SK-N-SH (cell line): ENCODE measurements at regions not wholly inside any gene's neighbourhood (a gene's known extent, or its start where the extent isn't known, plus 50 kb on each side); places are given as distances from the start of the nearest gene placed in this dataset.

Experiments used
- CTCF ChIA-PET: fragments of 300-600, 350-600 bp; formaldehyde crosslinking; extraction: SDS; loops from one replicate; lab custom pipeline; 2021; lab: Yijun Ruan, JAX
- POLR2A ChIA-PET: fragments of 350-600 bp; sonication (Branson Sonifier 250); formaldehyde crosslinking; extraction: SDS; loops from one replicate; lab custom pipeline; 2020; ENCODE audit warnings: antibody characterized with exemption, inconsistent platforms; lab: Yijun Ruan, JAX
- DNase-seq: peaks from one replicate; pipeline ENCODE4 v3.0.0; 2012
- H2AFZ ChIP-seq: fragments of 200-600 bp; sonication (generic); 2 replicates; pipeline ENCODE4 v1.8.1; 2016; ENCODE audit warnings: antibody characterized with exemption, mild to moderate bottlenecking, low read depth
- H3F3A ChIP-seq: fragments of 200-600 bp; sonication (generic); replicated peaks from 2 replicates; pipeline ENCODE3; 2016; ENCODE audit warnings: antibody characterized with exemption, mild to moderate bottlenecking; ENCODE audit not compliant: insufficient read depth
- H3K27ac ChIP-seq, 2 experiments: fragments of 200-500 bp in 1 of 2; fragments of 200-600 bp in 1 of 2; sonication (Bioruptor generic) in 1 of 2; sonication (generic), shearing (Covaris generic) in 1 of 2; 2 replicates each; pipeline versions ENCODE4 v1.5.1 to v1.6.1; 2014 to 2016; ENCODE audit warnings: low read depth in 2 of 2, inconsistent platforms in 1 of 2, low read length in 1 of 2, mild to moderate bottlenecking in 1 of 2, mixed read lengths in 1 of 2
- H3K27me3 ChIP-seq: fragments of 200-600 bp; sonication (generic), shearing (Covaris generic); 2 replicates; pipeline ENCODE4 v1.6.1; 2016; ENCODE audit warnings: mixed run types; ENCODE audit not compliant: insufficient read depth
- H3K36me3 ChIP-seq, 2 experiments: fragments of 200-500 bp in 1 of 2; fragments of 200-600 bp in 1 of 2; sonication (Bioruptor generic) in 1 of 2; sonication (generic) in 1 of 2; replicated peaks in 1 of 2; 2 replicates each; pipeline versions ENCODE3 to v1.5.1; 2014 to 2016; ENCODE audit warnings: low read length in 1 of 2, mild to moderate bottlenecking in 1 of 2; ENCODE audit not compliant: insufficient read depth in 2 of 2, control insufficient read depth in 1 of 2
- H3K4me1 ChIP-seq, 2 experiments: fragments of 200-500 bp in 1 of 2; fragments of 200-600 bp in 1 of 2; sonication (Bioruptor generic) in 1 of 2; sonication (generic), shearing (Covaris generic) in 1 of 2; 2 replicates each; pipeline versions ENCODE4 v1.5.1 to v1.6.1; 2014 to 2016; ENCODE audit warnings: low read depth in 1 of 2, low read length in 1 of 2, mixed run types in 1 of 2; ENCODE audit not compliant: insufficient read depth in 2 of 2, control insufficient read depth in 1 of 2
- H3K4me2 ChIP-seq: fragments of 200-600 bp; sonication (generic), shearing (Covaris generic); 2 replicates; pipeline ENCODE4 v1.6.1; 2017; ENCODE audit warnings: mixed run types
- H3K4me3 ChIP-seq, 2 experiments: fragments of 200-500 bp in 1 of 2; fragments of 200-600 bp in 1 of 2; sonication (Bioruptor generic) in 1 of 2; sonication (generic), shearing (Covaris generic) in 1 of 2; 2 replicates each; pipeline versions ENCODE4 v1.5.1 to v1.8.1; 2014 to 2016; ENCODE audit warnings: low read depth in 2 of 2, inconsistent platforms in 1 of 2, low read length in 1 of 2, mild to moderate bottlenecking in 1 of 2, mixed read lengths in 1 of 2, moderate library complexity in 1 of 2
- H3K79me2 ChIP-seq: fragments of 200-600 bp; sonication (generic); 2 replicates; pipeline ENCODE4 v1.8.1; 2017; ENCODE audit warnings: mild to moderate bottlenecking; ENCODE audit not compliant: insufficient read depth
- H3K9ac ChIP-seq: fragments of 200-600 bp; sonication (generic); 2 replicates; pipeline ENCODE4 v1.6.1; 2017; ENCODE audit warnings: mixed run types
- H3K9me2 ChIP-seq: fragments of 200-600 bp; sonication (generic); 2 replicates; pipeline ENCODE4 v1.6.1; 2017; ENCODE audit warnings: mixed run types
- H3K9me3 ChIP-seq: fragments of 200-600 bp; sonication (generic); 2 replicates; pipeline ENCODE4 v1.6.1; 2017; ENCODE audit warnings: mixed run types, mild to moderate bottlenecking, moderate library complexity
- H4K20me1 ChIP-seq: fragments of 200-600 bp; sonication (generic); 2 replicates; pipeline ENCODE4 v1.6.1; 2017; ENCODE audit warnings: mild to moderate bottlenecking, mixed run types; ENCODE audit not compliant: insufficient read depth
- CHD2 ChIP-seq: fragments of 150-350 bp; IDR thresholded peaks from 2 replicates; pipeline ENCODE4 v1.6.1; 2018; ENCODE audit warnings: low read length; ENCODE audit not compliant: partially characterized antibody
- FOXM1 ChIP-seq: IDR thresholded peaks from 2 replicates; pipeline ENCODE4 v1.4.0; 2012; ENCODE audit warnings: low read depth, mild to moderate bottlenecking
- GATA2 ChIP-seq: sonication (generic); formaldehyde crosslinking; IDR thresholded peaks from 2 replicates; pipeline ENCODE4 v1.5.0; 2020; ENCODE audit warnings: mild to moderate bottlenecking, missing genetic modification reagents
- JUND ChIP-seq: IDR thresholded peaks from 2 replicates; pipeline ENCODE4 v1.4.0; 2012
- MEF2A ChIP-seq: IDR thresholded peaks from 2 replicates; pipeline ENCODE4 v1.4.0; 2012; ENCODE audit warnings: low read depth, borderline replicate concordance
- TAF1 ChIP-seq: IDR thresholded peaks from 2 replicates; pipeline ENCODE4 v1.6.1; 2012; ENCODE audit warnings: low read depth, mild to moderate bottlenecking, low read length, moderate library complexity, borderline replicate concordance
- WGBS: methylation state at CpG from one replicate; pipeline ENCODE4 v1.1.6; 2017; ENCODE audit warnings: low lambda C conversion rate; 5-methylcytosine and 5-hydroxymethylcytosine counted together
- TF ChIP-seq, protein P1 (sequence below): IDR thresholded peaks from 2 replicates; pipeline ENCODE4 v1.4.0; 2012; ENCODE audit warnings: low read depth, borderline replicate concordance
- TF ChIP-seq, protein P2 (sequence below): fragments of 200-600 bp; sonication (generic); IDR thresholded peaks from 2 replicates; pipeline ENCODE4 v1.6.1; 2017; ENCODE audit warnings: antibody characterized with exemption, mild to moderate bottlenecking, moderate library complexity
- TF ChIP-seq, protein P3 (sequence below): IDR thresholded peaks from 2 replicates; pipeline ENCODE4 v1.6.1; 2012; ENCODE audit warnings: mild to moderate bottlenecking, low read depth, low read length, moderate library complexity

DNA sequence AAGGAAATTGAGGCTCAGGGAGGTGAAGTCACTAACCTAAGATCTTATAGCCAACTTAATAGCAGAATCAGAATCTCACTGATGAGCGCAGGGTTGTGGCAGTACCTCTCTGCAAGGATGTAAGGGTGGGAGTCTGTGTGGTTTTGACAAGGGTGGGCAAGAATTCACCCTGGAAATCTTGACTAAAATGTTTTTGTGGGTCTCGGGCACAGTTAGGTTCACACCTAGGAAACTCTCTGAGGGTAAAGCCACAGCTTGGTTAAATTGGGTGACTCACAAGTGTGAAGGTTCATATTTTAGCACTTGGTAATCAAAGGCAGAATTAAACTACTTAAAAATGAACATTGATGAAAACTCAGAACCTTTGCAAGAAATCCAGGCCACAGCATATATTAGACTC is 178.2 kb upstream of the EOMES start:
- no peaks in the 10 kb centered on the region for H3K9me2 ChIP-seq
- no peak overlapping the region for H2AFZ ChIP-seq
- DNase-seq = no peak
- no peaks in the 10 kb centered on the region for H3K4me1 ChIP-seq
- H3K4me2 ChIP-seq = no peak overlapping the region
- no peak overlapping the region for H3K27ac ChIP-seq
- 11% methylated on average over 2 of the region's 2 CpGs for WGBS
- ChIA-PET POLR2A (no interaction called here), CTCF (no interaction called here)
- H3K27me3 ChIP-seq = no peaks in the 10 kb centered on the region
- no peaks in the 10 kb centered on the region for H3K9me3 ChIP-seq
- no peaks in the 10 kb centered on the region for H3K79me2 ChIP-seq
- TF ChIP-seq FOXM1 (no peak), JUND (no peak), CHD2 (no peak), MEF2A (no peak), TAF1 (no peak)
- TF ChIP-seq, protein P1, sequence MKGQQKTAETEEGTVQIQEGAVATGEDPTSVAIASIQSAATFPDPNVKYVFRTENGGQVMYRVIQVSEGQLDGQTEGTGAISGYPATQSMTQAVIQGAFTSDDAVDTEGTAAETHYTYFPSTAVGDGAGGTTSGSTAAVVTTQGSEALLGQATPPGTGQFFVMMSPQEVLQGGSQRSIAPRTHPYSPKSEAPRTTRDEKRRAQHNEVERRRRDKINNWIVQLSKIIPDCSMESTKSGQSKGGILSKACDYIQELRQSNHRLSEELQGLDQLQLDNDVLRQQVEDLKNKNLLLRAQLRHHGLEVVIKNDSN = no peak
- no peaks in the 10 kb centered on the region for H4K20me1 ChIP-seq
- no peak overlapping the region for H3K9ac ChIP-seq
- no peak overlapping the region for H3K4me3 ChIP-seq
- no peaks in the 10 kb centered on the region for H3F3A ChIP-seq
- H3K36me3 ChIP-seq = no peaks in the 10 kb centered on the region

DNA sequence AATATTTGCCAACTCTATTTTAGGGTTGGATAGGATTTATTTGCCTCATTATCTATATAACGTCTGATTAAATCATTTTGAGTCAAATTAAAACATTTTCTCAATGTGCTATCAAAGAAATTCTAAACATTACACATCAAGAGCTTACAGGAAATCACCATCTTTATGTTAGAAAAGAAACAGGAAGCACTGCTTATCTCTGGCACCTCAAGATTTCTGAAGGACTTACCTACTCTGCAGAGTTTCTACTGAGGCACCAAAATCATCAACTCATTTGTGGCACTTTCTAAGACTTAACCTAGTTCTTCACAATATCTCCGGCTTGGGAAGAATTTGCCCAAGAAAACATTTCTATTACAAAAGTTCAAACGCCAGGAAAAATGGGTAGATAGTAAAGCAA is 181.3 kb upstream of the EOMES start:
- no peaks in the 10 kb centered on the region for H3K27me3 ChIP-seq
- no peaks in the 10 kb centered on the region for H3K36me3 ChIP-seq
- ChIA-PET CTCF (no interaction called here), POLR2A (no interaction called here)
- no peak overlapping the region for H2AFZ ChIP-seq
- no peaks in the 10 kb centered on the region for H4K20me1 ChIP-seq
- DNase-seq = no peak
- no peak overlapping the region for H3K27ac ChIP-seq
- H3F3A ChIP-seq = no peaks in the 10 kb centered on the region
- H3K4me1 ChIP-seq = no peaks in the 10 kb centered on the region
- 3% methylated on average over 3 of the region's 3 CpGs for WGBS
- H3K9me3 ChIP-seq = no peaks in the 10 kb centered on the region
- H3K4me3 ChIP-seq = no peak overlapping the region
- H3K4me2 ChIP-seq = no peak overlapping the region
- no peaks in the 10 kb centered on the region for H3K79me2 ChIP-seq
- TF ChIP-seq, protein P2, sequence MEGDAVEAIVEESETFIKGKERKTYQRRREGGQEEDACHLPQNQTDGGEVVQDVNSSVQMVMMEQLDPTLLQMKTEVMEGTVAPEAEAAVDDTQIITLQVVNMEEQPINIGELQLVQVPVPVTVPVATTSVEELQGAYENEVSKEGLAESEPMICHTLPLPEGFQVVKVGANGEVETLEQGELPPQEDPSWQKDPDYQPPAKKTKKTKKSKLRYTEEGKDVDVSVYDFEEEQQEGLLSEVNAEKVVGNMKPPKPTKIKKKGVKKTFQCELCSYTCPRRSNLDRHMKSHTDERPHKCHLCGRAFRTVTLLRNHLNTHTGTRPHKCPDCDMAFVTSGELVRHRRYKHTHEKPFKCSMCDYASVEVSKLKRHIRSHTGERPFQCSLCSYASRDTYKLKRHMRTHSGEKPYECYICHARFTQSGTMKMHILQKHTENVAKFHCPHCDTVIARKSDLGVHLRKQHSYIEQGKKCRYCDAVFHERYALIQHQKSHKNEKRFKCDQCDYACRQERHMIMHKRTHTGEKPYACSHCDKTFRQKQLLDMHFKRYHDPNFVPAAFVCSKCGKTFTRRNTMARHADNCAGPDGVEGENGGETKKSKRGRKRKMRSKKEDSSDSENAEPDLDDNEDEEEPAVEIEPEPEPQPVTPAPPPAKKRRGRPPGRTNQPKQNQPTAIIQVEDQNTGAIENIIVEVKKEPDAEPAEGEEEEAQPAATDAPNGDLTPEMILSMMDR = no peak
- TF ChIP-seq GATA2 (CRISPR knock-in tag) = no peak
- TF ChIP-seq, protein P3, sequence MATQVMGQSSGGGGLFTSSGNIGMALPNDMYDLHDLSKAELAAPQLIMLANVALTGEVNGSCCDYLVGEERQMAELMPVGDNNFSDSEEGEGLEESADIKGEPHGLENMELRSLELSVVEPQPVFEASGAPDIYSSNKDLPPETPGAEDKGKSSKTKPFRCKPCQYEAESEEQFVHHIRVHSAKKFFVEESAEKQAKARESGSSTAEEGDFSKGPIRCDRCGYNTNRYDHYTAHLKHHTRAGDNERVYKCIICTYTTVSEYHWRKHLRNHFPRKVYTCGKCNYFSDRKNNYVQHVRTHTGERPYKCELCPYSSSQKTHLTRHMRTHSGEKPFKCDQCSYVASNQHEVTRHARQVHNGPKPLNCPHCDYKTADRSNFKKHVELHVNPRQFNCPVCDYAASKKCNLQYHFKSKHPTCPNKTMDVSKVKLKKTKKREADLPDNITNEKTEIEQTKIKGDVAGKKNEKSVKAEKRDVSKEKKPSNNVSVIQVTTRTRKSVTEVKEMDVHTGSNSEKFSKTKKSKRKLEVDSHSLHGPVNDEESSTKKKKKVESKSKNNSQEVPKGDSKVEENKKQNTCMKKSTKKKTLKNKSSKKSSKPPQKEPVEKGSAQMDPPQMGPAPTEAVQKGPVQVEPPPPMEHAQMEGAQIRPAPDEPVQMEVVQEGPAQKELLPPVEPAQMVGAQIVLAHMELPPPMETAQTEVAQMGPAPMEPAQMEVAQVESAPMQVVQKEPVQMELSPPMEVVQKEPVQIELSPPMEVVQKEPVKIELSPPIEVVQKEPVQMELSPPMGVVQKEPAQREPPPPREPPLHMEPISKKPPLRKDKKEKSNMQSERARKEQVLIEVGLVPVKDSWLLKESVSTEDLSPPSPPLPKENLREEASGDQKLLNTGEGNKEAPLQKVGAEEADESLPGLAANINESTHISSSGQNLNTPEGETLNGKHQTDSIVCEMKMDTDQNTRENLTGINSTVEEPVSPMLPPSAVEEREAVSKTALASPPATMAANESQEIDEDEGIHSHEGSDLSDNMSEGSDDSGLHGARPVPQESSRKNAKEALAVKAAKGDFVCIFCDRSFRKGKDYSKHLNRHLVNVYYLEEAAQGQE = no peak
- no peak overlapping the region for H3K9ac ChIP-seq
- H3K9me2 ChIP-seq = no peaks in the 10 kb centered on the region
